Skeletal muscle tissue (tissue), 3 donors: ENCODE measurements at regions not wholly inside any gene's neighbourhood (a gene's known extent, or its start where the extent isn't known, plus 50 kb on each side); places are given as distances from the start of the nearest gene placed in this dataset.
A peak's percentile ranks its signal among the peaks of the same experiment; 100 is the strongest.

Experiments
- H3K27ac ChIP-seq: one replicate; pipeline ENCODE4 v1.7.0; 2013; ENCODE audit warnings: mild to moderate bottlenecking, low read depth, low read length, inconsistent platforms
- H3K27me3 ChIP-seq, 3 donors: one replicate each; pipeline ENCODE4 v1.7.0; 2013; ENCODE audit warnings: low read length in 3 of 3; ENCODE audit not compliant: control insufficient read depth in 3 of 3, insufficient read depth in 3 of 3
- H3K36me3 ChIP-seq, 3 donors: one replicate each; pipeline ENCODE4 v1.7.0; 2013; ENCODE audit warnings: low read length in 3 of 3; ENCODE audit not compliant: control insufficient read depth in 3 of 3, insufficient read depth in 3 of 3
- H3K4me1 ChIP-seq, 3 donors: one replicate each; pipeline ENCODE4 v1.7.0; 2013; ENCODE audit warnings: low read length in 3 of 3, mild to moderate bottlenecking in 3 of 3; ENCODE audit not compliant: control insufficient read depth in 3 of 3, insufficient read depth in 3 of 3
- H3K4me3 ChIP-seq, 3 donors: one replicate each; pipeline ENCODE4 v1.7.0; 2013; ENCODE audit warnings: low read length in 3 of 3
- H3K9ac ChIP-seq, 3 donors: one replicate each; pipeline ENCODE4 v1.7.0; 2013; ENCODE audit warnings: low read length in 3 of 3, mild to moderate bottlenecking in 3 of 3, moderate library complexity in 2 of 3, low read depth in 1 of 3
- H3K9me3 ChIP-seq, 3 donors: one replicate each; pipeline ENCODE4 v1.7.0; 2013; ENCODE audit warnings: low read length in 3 of 3; ENCODE audit not compliant: control insufficient read depth in 3 of 3
- donor health status: Osteomylitis.

DNA sequence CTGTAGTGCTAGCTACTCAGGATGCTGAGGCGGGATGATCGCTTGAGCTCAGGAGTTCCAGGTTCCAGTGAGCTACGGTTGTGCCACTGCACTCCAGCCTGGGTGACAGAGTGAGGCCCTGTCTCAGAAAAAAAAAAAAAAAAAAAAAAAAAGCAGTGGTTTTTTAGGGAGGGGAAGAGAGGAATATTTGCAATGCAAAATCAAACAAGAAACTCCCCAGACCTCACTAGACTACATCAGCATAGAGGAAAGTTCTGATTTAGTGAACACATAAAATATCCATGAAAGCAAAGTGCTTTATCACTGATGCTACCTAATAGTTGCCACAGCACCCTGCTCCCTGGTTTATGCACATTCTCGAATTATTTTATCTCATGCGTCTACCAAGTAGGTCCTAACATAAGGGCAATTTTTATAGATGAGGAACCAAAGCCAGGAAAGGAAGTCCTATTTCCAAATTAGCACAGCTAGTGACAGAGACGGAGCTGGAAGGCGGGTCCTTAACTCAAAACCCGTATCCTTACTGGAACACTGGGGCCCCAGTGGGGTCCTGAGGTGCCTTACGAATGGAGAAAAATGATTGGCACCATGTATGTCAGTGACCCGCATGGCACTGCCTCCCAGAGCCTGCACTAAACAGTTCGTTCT, 50.7 kb upstream of the GPR157 start:
- peaks cover 0 to 19% (median 6%) of the 10 kb centered on the region in 3 donors for H3K27me3 ChIP-seq
- no peaks in the 10 kb centered on the region for H3K9me3 ChIP-seq
- peak overlapping the region; percentile 62 for H3K27ac ChIP-seq
- peaks cover 3 to 26% (median 15%) of the 10 kb centered on the region in 3 donors for H3K4me1 ChIP-seq
- no peaks in the 10 kb centered on the region for H3K36me3 ChIP-seq
- no peak overlapping the region for H3K9ac ChIP-seq
- no peak overlapping the region for H3K4me3 ChIP-seq

DNA sequence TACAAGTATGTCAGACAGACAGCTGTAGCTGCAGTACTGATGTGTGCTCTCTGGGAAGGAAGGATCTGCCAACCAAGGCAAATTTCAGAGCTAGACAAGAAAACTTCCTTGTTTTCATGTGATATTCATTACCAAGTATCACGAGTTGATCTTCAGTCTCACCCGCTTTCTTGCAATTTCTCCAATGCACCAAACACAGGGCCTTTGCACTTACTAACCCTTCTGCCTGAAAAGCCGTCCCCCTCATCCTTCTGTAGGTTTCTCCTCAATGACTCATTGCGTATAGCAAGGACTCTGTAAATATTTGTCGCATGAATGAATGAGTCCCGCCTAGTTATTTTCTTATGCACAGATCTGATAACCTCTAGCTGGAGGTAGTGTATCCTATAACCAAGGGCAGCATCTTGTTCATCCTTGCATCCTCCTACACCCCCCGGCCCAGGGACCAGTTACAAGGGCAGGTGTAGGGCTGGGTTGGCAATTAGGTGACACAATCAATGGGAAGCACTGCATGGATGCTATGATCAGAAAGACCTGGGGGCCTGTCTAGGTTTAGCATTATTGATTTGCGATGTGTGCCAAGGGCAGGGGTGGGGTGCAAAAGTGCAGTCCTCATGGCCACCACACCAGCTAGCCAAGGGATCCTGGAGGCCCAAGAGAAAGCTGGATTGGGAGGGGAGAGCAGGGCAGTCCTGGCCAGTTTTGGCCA, 51.4 kb upstream of the GPR157 start:
- no peaks in the 10 kb centered on the region for H3K36me3 ChIP-seq
- H3K27ac ChIP-seq, result peak overlapping the region; percentile 62
- peaks cover 0 to 19% (median 6%) of the 10 kb centered on the region in 3 donors for H3K27me3 ChIP-seq
- peak overlapping the region in 1 of 3 donors; percentile 42 for H3K9ac ChIP-seq
- H3K4me3 ChIP-seq, result no peak overlapping the region
- H3K4me1 ChIP-seq, result peaks cover 3 to 26% (median 15%) of the 10 kb centered on the region in 3 donors
- no peaks in the 10 kb centered on the region for H3K9me3 ChIP-seq

DNA sequence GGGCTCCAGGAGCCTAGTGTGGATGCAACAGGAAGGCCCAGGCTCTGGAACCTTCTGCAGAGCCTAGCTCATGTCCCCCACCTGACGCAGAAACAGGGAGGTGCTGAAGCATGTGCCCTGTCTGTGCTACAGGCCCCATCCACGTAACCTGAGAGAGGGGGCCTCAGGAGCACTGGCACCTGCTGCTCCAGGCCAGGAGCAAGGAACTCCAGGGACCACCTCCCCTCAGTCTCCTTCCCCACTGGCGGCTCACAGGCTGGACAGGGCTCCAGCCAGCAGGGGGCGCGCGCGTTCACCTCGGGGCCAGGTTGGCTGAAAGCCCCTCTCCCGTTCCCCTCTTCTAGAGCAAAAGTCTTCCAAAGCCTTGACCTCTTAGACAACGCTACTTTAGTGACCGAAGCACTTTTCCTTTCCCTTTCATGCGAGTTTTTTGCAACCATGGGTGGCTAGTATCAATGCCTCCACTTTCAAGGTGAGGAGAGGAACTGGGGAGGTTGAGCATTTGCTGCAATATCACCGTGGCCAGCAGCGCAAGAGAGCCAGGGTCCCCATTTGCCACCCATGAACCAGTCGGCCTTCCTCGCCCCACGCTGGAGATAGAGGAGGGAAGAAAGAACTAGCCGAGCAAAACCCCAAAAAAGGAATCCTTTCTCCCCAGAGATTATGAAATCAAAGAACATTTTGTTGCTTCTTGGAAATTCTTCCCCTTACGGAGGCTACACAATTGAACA, 52.4 kb upstream of the GPR157 start:
- peak overlapping the region in 2 of 3 donors; percentile 42 to 56 for H3K9ac ChIP-seq
- H3K4me3 ChIP-seq, result peak overlapping the region; percentile 65 to 85 (median 76)
- no peaks in the 10 kb centered on the region for H3K36me3 ChIP-seq
- peaks cover 3 to 26% (median 15%) of the 10 kb centered on the region in 3 donors for H3K4me1 ChIP-seq
- no peaks in the 10 kb centered on the region for H3K9me3 ChIP-seq
- H3K27me3 ChIP-seq, result peaks cover 0 to 19% (median 6%) of the 10 kb centered on the region in 3 donors
- peak overlapping the region; percentile 36 for H3K27ac ChIP-seq

DNA sequence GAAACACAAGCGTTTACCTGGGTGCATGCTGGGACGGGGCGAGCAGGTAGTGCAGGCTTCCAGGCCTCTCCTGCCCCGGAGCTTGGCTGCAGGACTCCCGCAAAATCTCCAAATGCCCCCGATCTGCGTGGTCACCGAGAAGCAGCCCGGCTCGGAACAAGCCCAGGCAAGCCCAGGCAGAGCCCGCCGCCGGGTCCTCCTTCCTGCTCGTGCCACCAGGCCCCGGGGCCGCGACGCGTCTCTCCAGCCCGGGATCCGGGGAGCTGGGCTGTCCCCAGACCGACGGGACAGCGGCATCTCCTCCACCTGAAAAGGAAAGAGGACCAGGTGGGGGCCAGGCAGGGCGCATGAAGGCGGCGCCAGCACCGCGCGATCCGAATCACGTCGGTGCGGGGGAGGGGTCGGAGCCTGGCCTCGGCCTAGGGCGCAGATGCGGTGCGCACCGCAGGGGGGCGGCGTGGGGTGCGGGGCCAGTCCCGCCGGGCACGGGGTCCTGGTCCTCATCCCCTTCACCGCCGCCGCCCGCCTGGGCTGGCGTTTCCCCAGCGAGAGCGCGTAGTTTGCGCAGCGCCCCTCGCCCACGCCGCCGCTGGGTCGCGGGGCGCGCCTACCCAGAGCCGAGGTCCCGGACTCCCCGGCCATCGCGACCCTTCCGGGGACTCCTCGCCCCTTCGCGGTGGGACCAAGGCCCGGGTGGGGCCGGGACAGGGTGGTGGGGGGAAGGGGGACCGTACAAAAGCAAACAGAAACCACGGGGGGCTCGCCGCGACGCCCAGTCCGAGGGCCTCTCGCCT, 52.4 kb upstream of the H6PD start:
- no peaks in the 10 kb centered on the region for H3K9me3 ChIP-seq
- H3K4me1 ChIP-seq, result peaks cover 3 to 26% (median 15%) of the 10 kb centered on the region in 3 donors
- H3K27me3 ChIP-seq, result peaks cover 0 to 19% (median 6%) of the 10 kb centered on the region in 3 donors
- no peaks in the 10 kb centered on the region for H3K36me3 ChIP-seq
- H3K27ac ChIP-seq, result peak overlapping the region; percentile 36
- H3K9ac ChIP-seq, result peak overlapping the region in 2 of 3 donors; percentile 56 to 79
- peak overlapping the region; percentile 65 to 85 (median 76) for H3K4me3 ChIP-seq

DNA sequence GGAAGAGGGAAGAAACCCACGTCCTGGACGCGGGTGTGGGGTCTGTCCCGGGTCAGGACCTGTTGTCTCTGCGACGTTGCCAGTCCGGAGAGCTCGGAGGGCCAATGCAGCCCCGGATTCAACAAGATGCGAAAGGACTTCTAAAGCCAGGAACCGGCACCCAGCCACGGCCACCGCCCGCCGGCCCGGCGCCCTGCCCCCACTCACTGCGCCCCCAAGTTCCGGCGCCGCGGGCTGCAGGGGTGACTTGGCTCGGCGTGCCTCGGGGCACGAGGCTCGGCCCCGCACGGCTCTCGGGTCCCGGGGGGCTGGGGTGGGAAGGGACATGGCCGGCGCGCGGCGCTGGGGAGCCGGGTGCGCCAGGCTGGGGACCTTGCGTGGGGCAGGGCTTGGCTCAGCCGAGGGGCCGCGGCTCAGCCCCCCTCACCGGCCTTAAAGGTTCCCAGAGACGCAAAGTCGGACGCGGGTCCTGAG, 51.8 kb upstream of the H6PD start:
- Histone ChIP-seq H3K27me3 (peaks cover 0 to 19% (median 6%) of the 10 kb centered on the region in 3 donors), H3K9me3 (no peaks in the 10 kb centered on the region), H3K36me3 (no peaks in the 10 kb centered on the region), H3K4me1 (peaks cover 3 to 26% (median 15%) of the 10 kb centered on the region in 3 donors), H3K4me3 (peak overlapping the region; percentile 65 to 85 (median 76)), H3K9ac (peak overlapping the region in 2 of 3 donors; percentile 56 to 79), H3K27ac (peak overlapping the region; percentile 36)

DNA sequence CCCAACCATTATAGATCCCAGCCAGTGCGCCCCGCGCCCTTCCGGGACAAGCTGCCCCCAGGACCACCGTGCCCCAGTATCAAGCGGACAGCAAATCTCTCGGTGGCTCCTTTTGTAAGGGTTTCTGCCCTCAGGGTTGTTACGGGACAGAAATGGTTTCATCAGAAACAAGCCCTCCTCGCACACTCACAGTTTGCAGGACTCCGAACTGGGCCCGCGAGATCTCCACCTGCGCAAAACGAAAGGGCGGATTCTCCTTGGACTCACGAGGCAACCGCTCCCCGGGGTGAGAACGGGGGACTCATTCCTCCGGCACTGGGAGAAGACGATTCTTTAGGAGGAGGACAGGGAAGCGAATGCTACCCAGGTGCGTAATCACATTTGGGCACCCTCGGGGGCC, 51.1 kb upstream of the H6PD start:
- Histone ChIP-seq H3K4me1 (peaks cover 3 to 26% (median 15%) of the 10 kb centered on the region in 3 donors), H3K9ac (no peak overlapping the region), H3K36me3 (no peaks in the 10 kb centered on the region), H3K9me3 (no peaks in the 10 kb centered on the region), H3K4me3 (peak overlapping the region in 1 of 3 donors; percentile 41), H3K27ac (no peak overlapping the region), H3K27me3 (peaks cover 0 to 19% (median 6%) of the 10 kb centered on the region in 3 donors)

DNA sequence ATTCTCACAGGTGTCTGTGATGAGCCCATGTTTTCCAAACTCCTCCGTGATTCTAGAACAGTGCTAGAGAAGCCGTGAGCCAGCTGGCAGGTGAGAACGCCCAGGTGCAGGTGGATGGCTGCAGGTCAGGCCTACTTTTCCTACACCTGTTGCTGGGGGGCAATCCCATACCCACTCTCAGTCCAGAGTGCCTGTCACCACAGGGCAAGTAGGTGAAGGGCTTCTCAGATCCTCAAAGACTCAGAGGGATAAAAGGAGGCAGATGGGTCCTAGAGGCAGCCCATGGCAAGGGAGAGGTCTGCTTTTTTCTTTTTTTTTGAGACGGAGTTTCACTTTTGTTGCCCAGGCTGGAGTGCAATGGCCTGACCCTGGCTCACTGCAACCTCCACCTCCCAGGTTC, 50.7 kb upstream of the H6PD start:
- H3K9me3 ChIP-seq, result no peaks in the 10 kb centered on the region
- H3K4me3 ChIP-seq, result no peak overlapping the region
- peaks cover 3 to 23% (median 15%) of the 10 kb centered on the region in 3 donors for H3K4me1 ChIP-seq
- peaks cover 0 to 19% (median 6%) of the 10 kb centered on the region in 3 donors for H3K27me3 ChIP-seq
- no peak overlapping the region for H3K27ac ChIP-seq
- H3K36me3 ChIP-seq, result no peaks in the 10 kb centered on the region
- no peak overlapping the region for H3K9ac ChIP-seq

DNA sequence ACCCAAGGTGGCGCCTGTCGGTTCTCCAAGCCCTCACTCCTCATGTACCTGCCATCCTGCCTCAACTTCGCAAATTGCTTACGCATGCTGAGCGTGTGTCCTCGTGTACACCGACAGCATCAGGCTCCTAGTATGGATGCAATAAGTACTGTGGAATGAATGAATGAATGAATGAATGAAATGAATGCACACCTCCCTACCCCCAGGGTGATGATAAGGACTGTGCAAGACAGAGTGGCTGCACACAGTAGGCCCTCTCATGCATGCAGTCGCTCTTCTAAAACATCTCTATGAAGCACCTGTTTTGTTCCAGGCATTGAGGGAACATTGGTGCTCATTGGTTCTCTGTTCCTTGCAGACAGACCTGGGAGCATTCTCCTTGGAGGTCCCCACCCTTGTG, 49.8 kb upstream of the H6PD start:
- peaks cover 3 to 23% (median 15%) of the 10 kb centered on the region in 3 donors for H3K4me1 ChIP-seq

More for the DNA sequence above, 49.8 kb upstream of the H6PD start:
- Histone ChIP-seq H3K36me3 (no peaks in the 10 kb centered on the region), H3K9ac (no peak overlapping the region), H3K27me3 (peaks cover 0 to 19% (median 6%) of the 10 kb centered on the region in 3 donors), H3K27ac (no peak overlapping the region), H3K4me3 (no peak overlapping the region), H3K9me3 (no peaks in the 10 kb centered on the region)
